Coronary artery (tissue), 2 donors: ENCODE measurements at regions not wholly inside any gene's neighbourhood (a gene's known extent, or its start where the extent isn't known, plus 50 kb on each side); places are given as distances from the start of the nearest gene placed in this dataset.

Experiments used
- DNase-seq: peaks from one replicate; pipeline ENCODE4 v3.0.0-alpha.2; 2017; ENCODE audit warnings: low spot score
- H3K27ac ChIP-seq, 2 donors: fragments of 200-600 bp; sonication (generic); one replicate each; pipeline ENCODE4 v1.5.1; 2016 to 2019
- H3K4me3 ChIP-seq: fragments of 200-600 bp; sonication (generic); 2 replicates; pipeline ENCODE4 v1.5.1; 2016; ENCODE audit warnings: mild to moderate bottlenecking, moderate library complexity
- TF ChIP-seq, protein P1 (sequence below): fragments of 200-600 bp; sonication (generic); IDR thresholded peaks from one replicate; pipeline ENCODE4 v1.5.1; 2019; ENCODE audit warnings: antibody characterized with exemption

- Histone ChIP-seq H3K27ac (no peak overlapping the region), H3K4me3 (no peak overlapping the region)
- DNase-seq, result no peak
- TF ChIP-seq, protein P1, sequence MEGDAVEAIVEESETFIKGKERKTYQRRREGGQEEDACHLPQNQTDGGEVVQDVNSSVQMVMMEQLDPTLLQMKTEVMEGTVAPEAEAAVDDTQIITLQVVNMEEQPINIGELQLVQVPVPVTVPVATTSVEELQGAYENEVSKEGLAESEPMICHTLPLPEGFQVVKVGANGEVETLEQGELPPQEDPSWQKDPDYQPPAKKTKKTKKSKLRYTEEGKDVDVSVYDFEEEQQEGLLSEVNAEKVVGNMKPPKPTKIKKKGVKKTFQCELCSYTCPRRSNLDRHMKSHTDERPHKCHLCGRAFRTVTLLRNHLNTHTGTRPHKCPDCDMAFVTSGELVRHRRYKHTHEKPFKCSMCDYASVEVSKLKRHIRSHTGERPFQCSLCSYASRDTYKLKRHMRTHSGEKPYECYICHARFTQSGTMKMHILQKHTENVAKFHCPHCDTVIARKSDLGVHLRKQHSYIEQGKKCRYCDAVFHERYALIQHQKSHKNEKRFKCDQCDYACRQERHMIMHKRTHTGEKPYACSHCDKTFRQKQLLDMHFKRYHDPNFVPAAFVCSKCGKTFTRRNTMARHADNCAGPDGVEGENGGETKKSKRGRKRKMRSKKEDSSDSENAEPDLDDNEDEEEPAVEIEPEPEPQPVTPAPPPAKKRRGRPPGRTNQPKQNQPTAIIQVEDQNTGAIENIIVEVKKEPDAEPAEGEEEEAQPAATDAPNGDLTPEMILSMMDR, result no peak
Observed at GRCh38 chr2:62374301-62375112, 131.5 kb downstream of the TMEM17 start.

GRCh38 chr2:62372824-62373223, 133.2 kb downstream of the TMEM17 start:
- Histone ChIP-seq H3K4me3 (no peak overlapping the region), H3K27ac (no peak overlapping the region)
- no peak for DNase-seq
- TF ChIP-seq, protein P1, result no peak

DNA sequence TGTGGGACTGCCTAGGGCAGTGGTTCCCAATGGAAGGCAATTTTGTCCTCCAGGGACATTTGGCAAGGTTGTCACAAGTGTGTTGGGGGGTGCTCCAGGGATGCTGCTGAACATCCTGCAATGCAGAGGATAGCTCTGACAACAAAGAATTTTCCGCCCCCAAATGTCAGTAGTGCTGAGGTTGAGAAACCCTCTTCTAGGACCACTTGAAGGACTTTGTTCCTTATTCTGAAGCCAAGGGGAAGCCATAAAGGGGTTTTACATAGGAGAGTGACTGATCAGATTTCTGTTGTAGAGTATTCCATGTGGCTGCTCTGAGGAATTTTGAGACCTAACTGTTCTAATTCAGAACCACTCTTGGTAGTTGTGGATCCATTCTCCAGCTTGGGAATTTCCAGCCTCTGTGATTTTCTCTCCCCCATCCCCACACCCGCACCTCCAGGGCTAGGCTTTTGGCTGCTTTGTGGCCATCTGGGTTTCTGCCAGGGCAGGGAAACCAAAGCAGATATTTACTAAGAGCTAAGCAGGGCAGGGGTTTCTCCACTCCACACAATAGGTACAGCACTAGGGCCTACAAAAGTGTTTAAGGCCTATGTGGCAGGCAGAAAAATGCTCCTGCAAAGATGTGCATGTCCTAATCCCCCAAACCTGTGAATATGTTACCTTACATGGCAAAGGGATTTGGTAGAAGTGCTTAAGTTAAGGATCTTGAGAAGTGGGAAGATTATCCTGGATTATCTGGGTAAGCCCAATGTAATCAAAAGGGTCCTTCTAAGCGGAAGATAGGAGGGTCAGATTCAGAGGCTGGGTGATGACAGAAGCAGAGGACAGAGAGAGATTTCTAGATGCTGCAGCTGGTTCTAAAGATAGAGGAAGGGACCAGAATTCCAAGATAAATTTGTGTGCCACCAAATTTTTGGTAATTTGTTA, 135.4 kb downstream of the TMEM17 start:
- TF ChIP-seq, protein P1, result no peak
- no peak overlapping the region for H3K4me3 ChIP-seq
- no peak for DNase-seq
- no peak overlapping the region for H3K27ac ChIP-seq

- H3K27ac ChIP-seq, result no peak overlapping the region
- H3K4me3 ChIP-seq, result no peak overlapping the region
- TF ChIP-seq, protein P1, result no peak
- DNase-seq, result no peak
Observed at GRCh38 chr2:62369541-62370202, 136.3 kb downstream of the TMEM17 start.

DNA sequence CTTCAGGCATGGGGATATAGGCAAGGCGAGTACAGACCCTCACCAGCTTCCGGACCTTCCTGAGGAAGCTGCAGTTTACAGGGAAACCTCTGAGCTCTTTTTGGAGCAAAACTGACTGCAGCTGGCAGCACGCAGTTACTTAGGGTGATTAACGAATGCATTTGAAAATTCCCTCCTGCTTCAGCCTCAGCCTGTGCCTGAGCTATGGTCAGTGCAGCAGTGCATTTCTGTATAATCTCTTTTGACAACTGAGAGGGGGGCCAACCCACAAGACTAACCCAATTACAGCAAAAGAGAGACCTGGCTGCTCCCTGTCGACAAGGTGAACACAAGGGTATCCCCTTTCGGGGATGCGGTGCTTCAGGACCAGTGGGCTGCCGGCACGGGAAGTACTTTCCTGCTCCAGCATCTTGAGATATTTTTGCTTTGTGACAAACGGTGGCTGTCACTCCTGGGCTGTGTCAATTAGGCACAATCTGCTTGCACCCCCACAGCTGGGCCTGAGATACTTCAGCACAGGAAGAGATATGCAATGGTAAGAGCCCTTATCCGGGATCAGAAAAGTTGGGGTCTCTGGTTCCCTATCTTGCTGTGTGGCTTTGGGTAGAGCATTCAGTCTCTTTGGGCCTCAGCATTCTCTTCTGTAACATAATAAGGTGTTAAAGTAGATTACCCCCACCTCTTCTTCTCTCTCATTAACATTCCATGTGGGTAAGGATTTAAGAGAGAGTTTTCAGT, 141.0 kb downstream of the TMEM17 start:
- no peak overlapping the region for H3K27ac ChIP-seq
- TF ChIP-seq, protein P1, result no peak
- no peak for DNase-seq
- H3K4me3 ChIP-seq, result no peak overlapping the region

GRCh38 chr2:62363166-62363565, 142.8 kb downstream of the TMEM17 start:
- TF ChIP-seq, protein P1, result no peak
- no peak overlapping the region for H3K27ac ChIP-seq
- DNase-seq, result no peak
- H3K4me3 ChIP-seq, result no peak overlapping the region
